Stomach (tissue), 4 donors: ENCODE measurements at regions not wholly inside any gene's neighbourhood (a gene's known extent, or its start where the extent isn't known, plus 50 kb on each side); places are given as distances from the start of the nearest gene placed in this dataset.

Source experiments
- CTCF ChIP-seq, 7 experiments: fragments of 450-650 bp in 4 of 7; fragments of 200-600 bp in 3 of 7; sonication (generic) in 3 of 7; IDR thresholded peaks; one replicate each; pipeline ENCODE4 v1.5.1; 2016 to 2019; ENCODE audit warnings: antibody characterized with exemption in 7 of 7, control low read depth in 2 of 7, mild to moderate bottlenecking in 1 of 7
- POLR2A ChIP-seq, 4 donors: fragments of 450-650 bp; IDR thresholded peaks; one replicate each; pipeline ENCODE4 v1.6.1; 2016; ENCODE audit warnings: antibody characterized with exemption in 4 of 4, control low read depth in 2 of 4, mild to moderate bottlenecking in 1 of 4, moderate library complexity in 1 of 4
- POLR2AphosphoS5 ChIP-seq, 3 donors: sonication (generic); formaldehyde crosslinking; IDR thresholded peaks; one replicate each; pipeline ENCODE4 v1.6.1; 2016; ENCODE audit warnings: antibody characterized with exemption in 3 of 3

GRCh38 chr13:108409730-108410129 lies 140.2 kb downstream of the TNFSF13B start:
- TF ChIP-seq CTCF (IDR thresholded peaks at IDR 0.05) (no peak), POLR2A (IDR thresholded peaks at IDR 0.05) (no peak), POLR2AphosphoS5 (IDR thresholded peaks at IDR 0.05) (no peak)
